Hippocampal formation (tissue), 2 donors: ENCODE measurements at regions not wholly inside any gene's neighbourhood (a gene's known extent, or its start where the extent isn't known, plus 50 kb on each side); places are given as distances from the start of the nearest gene placed in this dataset.
"Not testable (repeated sequence)": the region's sequence is repeated elsewhere in the genome, so short reads cannot be mapped to it uniquely, and the experiment has no call there.

Source experiments
- DNase-seq, 2 donors: peaks; one replicate each; lab custom pipeline; 2025; lab: John Stamatoyannopoulos, UW

DNA sequence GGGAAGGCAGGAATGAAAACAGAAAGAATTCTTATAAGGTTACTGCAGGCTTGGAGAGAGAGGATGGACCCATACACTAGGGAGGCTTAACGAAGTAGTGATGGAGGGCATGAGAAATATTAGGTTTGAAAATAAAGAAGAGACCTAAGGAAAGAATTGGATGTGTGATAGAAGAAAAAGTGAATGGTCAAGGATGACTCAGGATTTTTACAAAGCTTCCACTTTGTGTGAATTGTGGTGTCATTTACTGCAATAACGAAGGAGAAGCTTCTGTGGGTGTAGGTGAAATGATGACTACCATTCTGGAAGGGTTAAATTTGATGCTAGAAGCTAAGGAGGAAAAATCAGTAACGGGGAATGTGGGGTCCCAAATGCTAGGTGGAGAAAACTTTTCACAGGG, 191.2 kb downstream of the UTRN start:
- no peak for DNase-seq

DNA sequence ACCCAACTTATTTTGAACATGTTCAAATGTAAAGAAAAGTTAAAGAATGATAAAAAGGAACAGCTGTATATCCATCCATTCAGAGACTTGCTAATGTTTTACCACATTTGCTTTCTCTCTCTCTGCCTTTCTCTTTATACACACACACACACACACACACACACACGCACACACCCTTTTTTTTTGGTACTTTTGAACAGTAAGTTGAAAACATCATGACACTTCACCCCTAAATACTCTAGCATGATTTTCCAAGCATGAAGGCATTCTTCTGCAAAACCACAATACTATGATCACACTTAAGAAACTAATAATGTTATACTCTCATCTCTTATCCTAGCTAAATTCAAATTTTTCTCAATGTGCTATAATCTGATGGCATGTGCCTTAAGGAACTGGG, 192.3 kb downstream of the UTRN start:
- DNase-seq: no peak

DNA sequence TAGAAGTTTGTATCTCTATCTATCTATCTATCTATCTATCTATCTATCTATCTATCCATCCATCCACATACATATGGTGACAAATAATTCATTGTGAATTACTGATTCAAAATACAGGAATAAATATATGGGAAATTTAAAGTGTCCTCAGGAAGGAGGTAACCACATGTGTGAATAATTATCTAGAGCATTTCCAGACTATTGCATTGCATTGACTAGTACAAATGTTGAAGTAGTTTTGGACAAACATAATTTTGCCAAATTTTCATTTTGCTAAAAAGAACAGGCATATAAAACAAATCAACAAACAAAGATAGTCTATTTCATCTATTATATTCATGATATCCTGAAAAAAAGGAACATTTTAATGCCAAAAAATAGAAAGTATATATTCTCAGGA, 192.7 kb downstream of the UTRN start:
- no peak for DNase-seq

DNA sequence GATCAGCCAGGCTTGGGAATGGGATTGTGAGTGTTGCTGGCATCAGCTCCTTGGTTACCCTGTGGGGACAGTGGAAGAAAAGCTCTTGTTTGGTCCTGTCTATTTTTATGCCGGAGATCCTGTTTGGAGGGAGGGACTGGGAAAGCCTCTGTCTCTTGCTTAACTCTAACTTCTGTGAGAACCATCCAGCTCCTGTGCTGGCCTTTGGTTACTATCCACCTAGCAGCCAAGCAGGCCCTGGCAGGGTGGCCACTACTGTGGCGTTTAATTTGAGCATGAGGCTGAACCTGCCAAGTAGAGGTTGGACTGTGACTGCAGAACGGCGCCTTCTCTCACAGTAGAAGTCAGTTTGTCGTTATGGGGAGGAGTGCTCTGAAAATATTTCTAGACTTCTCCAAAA, 193.3 kb downstream of the UTRN start:
- peak in 1 of 2 donors; percentile 6 for DNase-seq

DNA sequence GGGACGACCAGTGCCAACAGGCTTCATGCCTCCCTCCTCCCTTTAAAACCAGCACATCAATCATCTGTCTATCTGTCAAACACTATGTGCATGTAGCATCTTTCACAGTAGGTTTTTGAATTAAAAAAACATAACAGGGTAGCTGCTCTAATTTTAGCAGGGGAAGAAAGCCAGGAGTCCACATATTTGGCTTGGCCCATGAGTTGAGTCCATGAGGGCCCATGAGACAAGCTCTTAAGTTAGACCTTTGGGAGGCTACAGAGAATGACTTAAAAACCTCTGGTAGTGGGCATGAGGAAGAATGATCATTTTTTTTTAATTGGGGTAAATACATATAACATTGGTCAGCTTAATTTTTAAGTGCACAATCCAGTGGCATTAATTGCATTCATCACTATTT, 194.9 kb downstream of the UTRN start:
- DNase-seq: no peak

DNA sequence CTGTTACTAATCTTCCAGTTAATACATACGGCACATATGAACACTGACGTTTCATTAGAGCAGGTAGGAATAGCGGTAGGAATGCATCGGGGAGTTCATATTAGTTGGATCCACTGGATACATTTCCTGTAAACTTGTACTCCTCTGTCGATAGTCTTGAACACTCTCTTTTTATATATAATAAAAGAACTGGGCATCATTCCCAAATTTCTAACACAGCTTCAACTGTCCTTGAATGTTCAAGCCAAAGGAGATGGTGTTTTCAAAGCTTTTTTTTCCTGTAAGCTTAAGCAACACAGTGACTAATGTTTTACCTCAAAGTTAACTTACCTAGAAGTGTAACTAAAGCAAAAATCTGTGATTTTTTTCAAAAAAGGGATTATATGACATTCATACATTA, 195.3 kb downstream of the UTRN start:
- DNase-seq: no peak

DNA sequence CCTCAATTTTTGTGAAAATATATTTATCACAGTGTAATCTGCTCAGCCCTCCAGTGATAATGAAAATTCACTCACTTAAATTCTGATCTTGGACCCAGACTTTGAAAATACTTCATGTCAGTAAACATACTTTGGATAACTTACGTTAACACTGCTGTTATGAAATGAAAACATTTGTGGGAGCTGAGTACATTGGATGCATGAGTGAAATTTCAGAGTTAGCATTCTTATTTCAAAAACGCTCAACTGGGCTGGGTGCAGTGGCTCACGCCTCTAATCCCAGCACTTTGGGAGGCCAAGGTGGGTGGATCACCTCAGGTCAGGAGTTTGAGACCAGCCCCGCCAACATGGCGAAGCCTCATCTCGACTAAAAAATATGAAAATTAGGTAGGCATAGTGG, 196.4 kb downstream of the UTRN start:
- no peak for DNase-seq

DNA sequence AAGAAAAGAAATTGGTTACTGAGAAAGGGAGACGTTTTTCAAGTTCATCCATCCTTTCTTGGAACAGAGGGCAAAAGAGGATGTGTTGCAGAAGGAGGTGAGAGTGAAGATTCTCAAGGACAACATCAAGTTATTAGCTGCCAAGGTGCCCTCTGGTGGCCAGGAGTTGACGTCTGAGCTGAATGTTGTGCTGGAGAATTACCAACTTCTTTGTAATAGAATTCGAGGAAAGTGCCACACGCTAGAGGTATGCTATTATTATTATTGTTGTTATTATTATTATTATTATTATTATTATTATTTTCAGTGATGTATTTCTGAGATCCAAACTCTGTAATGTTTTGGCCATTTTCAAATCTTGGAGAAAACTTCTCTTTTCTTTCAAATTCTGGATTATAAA, 197.0 kb downstream of the UTRN start:
- DNase-seq: peak; percentile 17 to 27

DNA sequence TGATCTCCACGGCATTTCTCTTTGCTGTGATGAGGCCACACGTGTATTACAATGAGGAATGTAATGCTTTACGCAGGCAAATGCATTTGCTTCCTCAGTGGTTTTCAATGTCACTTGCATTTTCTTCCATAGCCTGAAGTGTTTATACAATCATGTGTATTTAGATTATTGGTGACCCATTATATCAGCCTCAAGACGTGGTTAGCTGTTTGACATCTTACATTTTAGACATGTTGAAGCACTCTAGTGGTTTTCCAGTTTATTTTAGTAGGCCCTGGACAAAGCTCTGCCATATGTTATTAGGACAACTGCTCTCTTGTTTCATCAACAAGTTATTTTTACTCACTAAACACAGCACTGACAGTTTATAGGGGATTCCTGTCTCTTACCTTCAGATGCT, 200.4 kb downstream of the UTRN start:
- DNase-seq: no peak

DNA sequence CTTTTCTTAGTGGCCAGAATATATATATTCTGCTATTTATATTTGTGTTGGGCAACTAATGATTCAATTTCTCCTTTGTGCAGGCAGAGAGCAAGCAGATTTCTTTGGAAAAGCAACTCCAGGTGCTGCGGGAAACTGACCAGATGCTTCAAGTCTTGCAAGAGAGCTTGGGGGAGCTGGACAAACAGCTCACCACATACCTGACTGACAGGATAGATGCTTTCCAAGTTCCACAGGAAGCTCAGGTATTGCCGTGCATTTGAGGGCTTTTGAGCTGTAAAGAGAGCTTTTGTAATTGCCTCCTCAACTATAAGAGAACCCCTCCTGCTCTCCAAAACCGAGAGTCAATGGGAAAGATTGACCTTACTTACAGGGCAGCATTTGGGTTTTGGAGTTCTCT, 203.5 kb downstream of the UTRN start:
- DNase-seq: no peak

DNA sequence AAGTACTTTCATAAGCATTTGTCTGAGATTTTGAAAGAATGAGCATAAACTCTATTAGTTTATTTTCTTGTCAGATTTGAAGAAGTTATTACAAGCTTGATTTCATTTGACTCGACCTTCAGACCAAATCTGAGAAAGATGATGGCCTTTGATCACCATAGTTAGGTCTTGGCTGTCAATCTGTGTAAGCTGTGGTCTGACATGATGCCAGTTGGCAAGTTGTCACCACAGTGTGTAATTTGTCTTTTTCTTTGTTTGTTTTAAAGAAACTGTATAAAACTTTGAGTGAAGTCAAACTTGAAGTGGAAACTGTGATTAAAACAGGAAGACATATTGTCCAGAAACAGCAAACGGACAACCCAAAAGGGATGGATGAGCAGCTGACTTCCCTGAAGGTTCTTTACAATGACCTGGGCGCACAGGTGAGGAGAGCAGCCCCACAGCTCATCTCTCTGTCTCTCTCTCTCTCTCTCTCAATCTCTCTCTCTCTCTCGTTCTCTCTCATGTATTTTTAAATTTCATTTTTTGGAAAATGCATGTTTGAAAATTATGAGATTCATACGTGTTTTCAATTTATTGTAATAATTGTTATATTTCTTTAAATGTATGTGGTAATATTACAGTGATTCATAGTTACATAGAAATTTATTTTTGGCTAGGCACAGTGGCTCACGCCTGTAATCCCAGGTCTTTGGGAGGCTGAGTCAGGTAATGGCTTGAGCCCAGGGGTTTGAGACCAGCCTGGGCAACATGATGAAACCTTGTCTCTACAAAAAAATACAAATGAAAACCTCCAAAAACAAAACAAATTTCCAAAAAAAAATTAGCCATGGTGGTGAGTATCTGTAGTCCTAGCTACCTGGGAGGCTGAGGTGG, 208.1 kb downstream of the UTRN start:
- DNase-seq: no peak

DNA sequence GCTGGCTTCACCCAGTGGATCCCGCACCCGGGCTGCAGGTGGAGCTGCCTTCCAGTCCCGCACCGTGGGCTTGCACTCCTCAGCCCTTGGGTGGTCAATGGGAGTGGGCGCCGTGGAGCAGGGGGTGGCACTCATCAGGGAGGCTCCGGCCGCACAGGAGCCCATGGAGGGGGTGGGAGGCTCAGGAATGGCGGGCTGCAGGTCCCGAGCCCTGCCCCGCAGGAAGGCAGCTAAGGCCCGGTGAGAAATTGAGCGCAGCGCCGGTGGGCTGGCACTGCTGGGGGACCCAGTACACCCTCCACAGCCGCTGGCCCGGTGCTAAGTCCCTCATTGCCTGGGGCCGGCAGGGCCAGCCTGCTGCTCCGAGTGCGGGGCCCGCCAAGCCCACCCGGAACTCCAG, 209.9 kb downstream of the UTRN start:
- DNase-seq: not testable (repeated sequence)

DNA sequence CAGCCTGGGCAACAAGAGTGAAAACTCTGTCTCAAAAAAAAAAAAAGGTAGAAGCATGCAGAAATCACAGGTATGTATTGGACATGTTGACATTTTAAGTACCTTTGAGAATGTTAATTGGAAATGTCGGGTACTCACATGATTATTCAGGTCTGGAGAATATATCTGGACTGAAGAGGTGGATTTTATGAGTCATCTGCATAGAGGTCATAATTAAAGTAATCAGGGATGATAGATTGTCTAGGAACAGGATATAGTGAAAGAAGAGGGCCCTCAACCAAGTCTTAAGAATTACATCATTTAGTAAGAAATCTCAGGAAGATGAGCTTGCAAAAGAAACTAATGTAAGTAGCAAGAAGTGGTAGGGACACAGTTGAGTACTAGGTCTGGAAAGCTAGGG, 212.5 kb downstream of the UTRN start:
- DNase-seq: no peak

DNA sequence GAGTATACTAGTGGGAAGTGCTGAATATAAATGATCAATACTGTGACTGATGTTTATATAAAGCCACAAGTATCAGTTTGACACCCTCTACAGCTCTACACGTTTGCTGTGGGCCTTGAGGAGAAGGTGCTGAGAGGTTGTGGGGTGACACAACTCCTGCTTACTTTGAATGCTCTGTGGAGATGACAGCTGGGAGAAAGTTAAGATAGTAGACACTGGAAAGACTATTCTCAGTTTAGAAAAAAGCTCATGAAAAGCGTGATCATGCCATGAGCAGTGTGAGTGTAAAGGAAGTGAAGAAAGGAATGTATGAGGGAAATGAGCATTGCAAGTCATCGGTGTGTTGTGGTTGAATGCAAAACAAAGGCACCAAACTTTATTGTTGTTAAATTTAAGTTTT, 215.8 kb downstream of the UTRN start:
- DNase-seq: no peak

DNA sequence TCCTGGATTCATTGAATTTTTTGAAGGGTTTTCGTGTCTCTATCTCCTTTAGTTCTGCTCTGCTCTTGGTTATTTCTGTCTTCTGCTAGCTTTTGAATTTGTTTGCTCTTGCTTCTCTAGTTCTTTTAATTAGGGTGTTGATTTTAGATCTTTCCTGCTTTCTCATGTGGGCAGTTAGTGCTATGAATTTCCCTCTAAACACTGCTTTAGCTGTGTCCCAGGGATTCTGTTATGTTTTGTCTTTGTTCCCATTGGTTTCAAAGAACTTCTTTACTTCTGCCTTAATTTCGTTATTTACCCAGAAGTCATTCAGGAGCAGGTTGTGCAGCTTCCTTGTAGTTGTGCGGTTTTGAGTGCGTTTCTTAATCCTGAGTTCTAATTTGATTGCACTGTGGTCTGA, 220.1 kb downstream of the UTRN start:
- not testable (repeated sequence) for DNase-seq

DNA sequence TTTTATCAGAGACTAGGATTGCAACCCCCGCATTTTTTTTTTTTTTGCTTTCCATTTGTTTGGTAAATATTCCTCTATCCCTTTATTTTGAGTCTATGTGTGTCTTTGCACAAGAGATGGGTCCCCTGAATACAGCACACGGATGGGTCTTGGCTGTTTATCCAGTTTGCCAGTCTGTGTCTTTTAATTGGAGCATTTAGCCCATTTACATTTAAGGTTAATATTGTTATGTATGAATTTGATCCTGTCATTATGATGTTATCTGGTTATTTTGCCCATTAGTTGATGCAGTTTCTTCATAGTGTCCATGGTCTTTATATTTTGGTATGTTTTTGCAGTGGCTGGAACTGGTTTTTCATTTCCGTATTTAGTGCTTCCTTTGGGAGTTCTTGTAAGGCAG, 220.9 kb downstream of the UTRN start:
- not testable (repeated sequence) for DNase-seq

DNA sequence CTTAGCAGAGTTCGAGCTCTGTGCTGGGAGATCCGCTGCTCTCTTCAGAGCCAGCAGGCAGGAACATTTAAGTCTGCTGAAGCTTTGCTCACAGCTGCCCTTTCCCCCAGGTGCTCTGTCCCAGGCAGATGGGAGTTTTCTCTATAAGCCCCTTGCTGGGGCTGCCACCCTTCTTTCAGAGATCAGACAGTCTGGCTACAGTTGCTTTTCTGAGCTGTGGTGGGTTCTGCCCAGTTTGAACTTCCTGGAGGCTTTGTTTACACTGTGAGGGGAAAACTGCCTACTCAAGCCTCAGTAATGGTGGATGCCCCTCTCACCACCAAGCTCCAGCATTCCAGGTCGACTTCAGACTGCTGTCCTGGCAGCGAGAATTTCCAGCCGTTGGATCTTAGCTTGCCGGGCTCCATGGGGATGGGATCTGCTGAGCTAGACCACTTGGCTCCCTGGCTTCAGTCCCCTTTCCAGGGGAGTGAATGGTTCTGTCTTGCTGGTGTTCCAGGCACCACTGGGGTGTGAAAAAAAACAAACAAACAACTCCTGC, 222.7 kb downstream of the UTRN start:
- DNase-seq: not testable (repeated sequence)

DNA sequence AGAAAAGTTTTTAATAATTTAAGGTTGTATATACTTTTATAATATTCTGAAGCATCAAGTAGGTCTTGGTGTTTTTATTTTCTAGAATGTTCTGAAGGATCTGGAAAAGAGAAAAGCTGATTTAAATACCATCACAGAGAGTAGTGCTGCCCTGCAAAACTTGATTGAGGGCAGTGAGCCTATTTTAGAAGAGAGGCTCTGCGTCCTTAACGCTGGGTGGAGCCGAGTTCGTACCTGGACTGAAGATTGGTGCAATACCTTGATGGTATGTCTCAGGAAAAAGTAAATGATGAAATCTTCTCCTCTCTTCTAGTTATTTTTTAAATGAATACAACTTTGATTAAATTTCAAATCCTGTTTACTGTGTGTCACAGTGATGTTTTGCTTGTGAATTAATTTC, 225.7 kb downstream of the UTRN start:
- no peak for DNase-seq

DNA sequence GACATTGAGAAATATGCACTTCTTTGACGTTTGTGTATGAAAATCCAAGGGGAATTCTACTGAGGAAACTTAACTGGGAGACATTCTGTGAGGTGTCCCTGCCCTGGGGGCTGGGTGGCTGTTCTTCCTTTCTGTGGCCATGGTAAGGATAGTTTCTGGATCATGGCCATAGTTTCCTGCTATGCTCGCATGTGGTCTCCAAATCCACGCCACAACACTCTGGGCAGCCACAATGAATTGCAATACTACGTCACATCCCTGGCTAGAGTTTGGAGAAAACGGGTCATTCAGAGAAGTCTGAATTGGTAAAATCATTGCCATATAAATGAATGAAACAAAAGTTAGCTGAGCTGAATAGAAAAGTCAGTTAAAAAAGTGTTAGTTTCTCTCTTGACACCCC, 230.6 kb downstream of the UTRN start:
- DNase-seq: no peak

DNA sequence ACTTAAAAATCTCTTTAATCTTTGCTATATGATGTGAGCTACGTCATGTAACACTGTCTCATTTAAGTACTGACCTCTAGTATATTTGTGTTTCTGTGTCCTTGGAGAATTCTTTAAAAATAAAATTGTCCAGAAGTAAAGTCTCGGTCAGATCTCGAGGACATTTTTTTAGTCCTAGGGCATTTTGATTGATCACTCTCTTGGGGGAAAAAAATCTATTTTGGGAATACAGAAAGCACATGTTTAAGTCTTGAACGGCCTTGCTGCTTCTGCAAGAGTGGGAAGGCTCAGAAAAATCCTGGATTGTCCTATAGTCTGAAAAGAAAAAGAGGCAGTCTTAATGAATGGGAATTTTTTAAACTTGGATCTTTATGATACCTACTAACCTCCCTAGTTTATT, 234.3 kb downstream of the UTRN start:
- DNase-seq: no peak

DNA sequence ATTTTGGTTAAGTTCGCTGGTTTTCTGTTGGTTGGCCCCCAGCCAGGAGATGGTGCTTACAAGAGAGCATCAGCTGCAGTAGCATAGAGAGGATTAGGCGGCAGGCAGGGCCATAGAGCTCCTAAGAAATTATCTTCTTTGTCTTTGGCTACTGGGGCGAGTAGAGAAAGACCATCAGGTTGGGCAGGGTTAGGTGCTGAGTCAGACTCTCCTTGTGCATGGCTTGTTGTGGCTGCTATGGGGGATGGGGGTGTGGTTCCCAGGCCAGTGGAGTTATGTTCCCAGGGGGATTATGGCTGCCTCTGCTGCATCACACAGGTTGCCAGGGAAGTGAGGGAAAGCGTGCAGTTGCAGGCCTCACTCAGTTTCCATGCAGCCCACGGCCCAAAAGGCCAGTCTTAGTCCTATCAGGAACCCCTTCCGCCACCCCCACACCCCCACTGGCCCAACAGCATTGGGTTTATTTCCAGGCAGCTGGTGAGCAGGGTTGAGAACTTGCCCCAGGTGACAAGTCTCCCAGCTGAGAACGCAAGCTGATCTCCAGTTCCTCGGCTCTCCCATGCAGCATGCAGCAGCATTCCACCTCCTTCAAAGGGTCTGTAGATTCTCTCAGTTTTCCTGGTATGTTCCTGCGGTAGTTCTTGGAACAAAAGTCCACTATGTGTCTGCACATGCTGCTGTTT, 243.7 kb downstream of the UTRN start:
- DNase-seq: no peak

DNA sequence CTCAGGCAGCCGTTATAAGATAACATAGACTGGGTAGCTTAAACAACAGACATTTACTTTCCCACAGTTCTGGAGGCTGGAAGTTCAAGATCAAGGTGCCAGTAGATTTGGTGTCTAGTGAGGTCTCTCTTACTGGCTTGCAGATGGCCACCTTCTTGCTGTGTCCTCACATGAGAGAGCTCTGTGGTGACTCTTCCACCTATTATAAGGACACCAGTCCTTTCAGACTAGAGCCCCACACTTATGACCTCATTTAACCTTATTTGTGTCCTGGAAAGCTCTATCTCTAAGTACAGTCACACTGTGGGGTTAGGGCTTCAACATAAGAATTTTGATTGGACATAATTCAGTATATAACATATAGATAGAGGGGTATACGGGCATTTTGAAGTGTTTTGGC, 245.0 kb downstream of the UTRN start:
- DNase-seq: no peak

DNA sequence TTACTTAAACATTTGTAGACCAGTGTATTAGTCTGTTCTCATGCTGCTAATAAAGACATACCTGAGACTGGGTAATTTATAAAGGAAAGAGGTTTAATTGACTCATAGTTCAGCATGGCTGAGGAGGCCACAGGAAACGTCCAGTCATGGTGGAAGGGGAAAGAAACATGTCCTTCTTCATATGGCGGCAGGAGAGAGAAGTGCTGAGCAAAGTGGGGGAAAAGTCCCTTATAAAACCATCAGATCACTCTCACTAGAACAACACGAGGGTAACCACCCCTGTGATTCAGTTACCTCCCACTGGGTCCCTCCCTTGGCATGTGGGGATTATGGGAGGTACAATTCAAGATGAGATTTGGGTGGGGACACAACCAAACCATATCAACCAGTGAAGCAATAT, 247.1 kb downstream of the UTRN start:
- DNase-seq: not testable (repeated sequence)
